HG02623 (cell line): ENCODE measurements at regions not wholly inside any gene's neighbourhood (a gene's known extent, or its start where the extent isn't known, plus 50 kb on each side); places are given as distances from the start of the nearest gene placed in this dataset.
"Not testable (repeated sequence)": the region's sequence is repeated elsewhere in the genome, so short reads cannot be mapped to it uniquely, and the experiment has no call there.

Experiments used
- ATAC-seq: cut with Tn5 transposase; IDR thresholded peaks from one replicate; pipeline ENCODE4 v1.9.1; 2021; ENCODE audit warnings: moderate library complexity; ENCODE audit not compliant: unreplicated experiment

- no peak for ATAC-seq
These were observed 342.2 kb upstream of the GALNT5 start for GRCh38 chr2:156915332-156915731.

GRCh38 chr2:156918410-156918809, 339.1 kb upstream of the GALNT5 start:
- no peak for ATAC-seq

GRCh38 chr2:156930423-156930822, 327.1 kb upstream of the GALNT5 start:
- ATAC-seq, result no peak

- ATAC-seq, result no peak
These were observed 323.8 kb upstream of the GALNT5 start for GRCh38 chr2:156933645-156934225.

- no peak for ATAC-seq
These were observed 321.9 kb upstream of the GALNT5 start for GRCh38 chr2:156935616-156936015.

GRCh38 chr2:156937430-156937829, 320.1 kb upstream of the GALNT5 start:
- no peak for ATAC-seq

- ATAC-seq, result no peak
These were observed 312.6 kb upstream of the GALNT5 start for GRCh38 chr2:156944871-156945270.

- ATAC-seq, result no peak
These were observed 310.2 kb upstream of the GALNT5 start for GRCh38 chr2:156947261-156947660.

- no peak for ATAC-seq
These were observed 301.8 kb upstream of the GALNT5 start for GRCh38 chr2:156955701-156956100.

- no peak for ATAC-seq
These were observed 301.3 kb upstream of the GALNT5 start for GRCh38 chr2:156956161-156956560.

GRCh38 chr2:156958374-156958773, 299.1 kb upstream of the GALNT5 start:
- no peak for ATAC-seq

- no peak for ATAC-seq
These were observed 298.0 kb upstream of the GALNT5 start for GRCh38 chr2:156959481-156959880.

- no peak for ATAC-seq
These were observed 274.9 kb upstream of the GALNT5 start for GRCh38 chr2:156982615-156983014.

- ATAC-seq, result no peak
These were observed 271.0 kb upstream of the GALNT5 start for GRCh38 chr2:156986339-156986988.

GRCh38 chr2:156999661-157000060, 257.8 kb upstream of the GALNT5 start:
- no peak for ATAC-seq

GRCh38 chr2:157004789-157005188, 252.7 kb upstream of the GALNT5 start:
- ATAC-seq, result no peak

- ATAC-seq, result no peak
These were observed 242.4 kb upstream of the GALNT5 start for GRCh38 chr2:157015015-157015575.

- not testable (repeated sequence) for ATAC-seq
These were observed 234.2 kb upstream of the GALNT5 start for GRCh38 chr2:157023264-157023663.

- ATAC-seq, result no peak
These were observed 233.4 kb upstream of the GALNT5 start for GRCh38 chr2:157024129-157024528.

- ATAC-seq, result no peak
These were observed 225.5 kb upstream of the GALNT5 start for GRCh38 chr2:157032017-157032416.

GRCh38 chr2:157036726-157037125, 220.8 kb upstream of the GALNT5 start:
- no peak for ATAC-seq

- ATAC-seq, result no peak
These were observed 213.7 kb upstream of the GALNT5 start for GRCh38 chr2:157043786-157044185.

GRCh38 chr2:157046396-157046795, 211.1 kb upstream of the GALNT5 start:
- no peak for ATAC-seq
